HG02623 (cell line): ENCODE measurements at regions not wholly inside any gene's neighbourhood (a gene's known extent, or its start where the extent isn't known, plus 50 kb on each side); places are given as distances from the start of the nearest gene placed in this dataset.

Experiments
- ATAC-seq: cut with Tn5 transposase; IDR thresholded peaks from one replicate; pipeline ENCODE4 v1.9.1; 2021; ENCODE audit warnings: moderate library complexity; ENCODE audit not compliant: unreplicated experiment

- ATAC-seq, result no peak
Observed at GRCh38 chr10:91691981-91692380, 59.1 kb upstream of the PPP1R3C start.

GRCh38 chr10:91690996-91691676 lies 58.3 kb upstream of the PPP1R3C start:
- no peak for ATAC-seq

- no peak for ATAC-seq
Observed at GRCh38 chr10:91690412-91690811, 57.5 kb upstream of the PPP1R3C start.

GRCh38 chr10:91689731-91690168 lies 56.9 kb upstream of the PPP1R3C start:
- ATAC-seq, result no peak

GRCh38 chr10:91684841-91685240 lies 52.0 kb upstream of the PPP1R3C start:
- no peak for ATAC-seq

GRCh38 chr10:91683975-91684374 lies 51.1 kb upstream of the PPP1R3C start:
- ATAC-seq, result no peak

- ATAC-seq, result no peak
Observed at GRCh38 chr10:91682912-91683311, 50.0 kb upstream of the PPP1R3C start.
